ENCODE measurements at regions not wholly inside any gene's neighbourhood (a gene's known extent, or its start where the extent isn't known, plus 50 kb on each side); places are given as distances from the start of the nearest gene placed in this dataset.
A peak's percentile ranks its signal among the peaks of the same experiment; 100 is the strongest.

DNA sequence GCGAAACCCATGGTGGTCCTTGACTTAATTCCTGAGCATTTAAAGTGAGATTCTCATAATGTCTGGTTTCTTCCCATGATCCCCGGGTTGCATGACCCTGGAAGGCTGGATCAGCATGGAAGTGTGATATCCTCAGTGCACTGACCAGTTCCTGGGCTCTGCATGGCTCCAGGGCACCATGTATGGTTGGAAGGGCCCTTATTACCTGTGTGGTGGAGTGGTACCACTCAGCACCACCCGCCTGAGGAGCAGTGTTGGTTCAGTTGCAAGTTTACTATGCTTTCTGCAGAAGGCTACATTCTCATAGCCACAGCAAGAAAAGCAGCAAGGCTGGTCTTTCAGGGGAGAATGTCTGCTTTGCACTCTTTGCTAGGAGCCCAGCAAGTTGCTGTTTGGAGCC, 325.7 kb upstream of the MKI67 start:
- Histone ChIP-seq H3K4me1 (ENCODE audit: low read length) (no peaks in the 10 kb centered on the region), H3K27ac (ENCODE audit: low read length) (no peak overlapping the region), H3K4me3 (ENCODE audit: low read length) (no peak overlapping the region), H3K4me2 (ENCODE audit: low read depth, low read length, poor library complexity, severe bottlenecking) (no peak overlapping the region), H4K20me1 (ENCODE audit: insufficient read depth, low read depth, low read length) (no peaks in the 10 kb centered on the region), H2AFZ (ENCODE audit: low read length) (no peak overlapping the region), H3K36me3 (ENCODE audit: insufficient read depth, low read length) (no peaks in the 10 kb centered on the region), H3K9me3 (ENCODE audit: low read length) (no peaks in the 10 kb centered on the region), H3K27me3 (ENCODE audit: low read length) (no peaks in the 10 kb centered on the region), H3K79me2 (ENCODE audit: low read length) (no peaks in the 10 kb centered on the region), H3K9ac (ENCODE audit: low read length) (no peak overlapping the region), H3K9me2 (replicated peaks; ENCODE audit: insufficient read depth, low read length) (no peaks in the 10 kb centered on the region)
- no peak for DNase-seq

DNA sequence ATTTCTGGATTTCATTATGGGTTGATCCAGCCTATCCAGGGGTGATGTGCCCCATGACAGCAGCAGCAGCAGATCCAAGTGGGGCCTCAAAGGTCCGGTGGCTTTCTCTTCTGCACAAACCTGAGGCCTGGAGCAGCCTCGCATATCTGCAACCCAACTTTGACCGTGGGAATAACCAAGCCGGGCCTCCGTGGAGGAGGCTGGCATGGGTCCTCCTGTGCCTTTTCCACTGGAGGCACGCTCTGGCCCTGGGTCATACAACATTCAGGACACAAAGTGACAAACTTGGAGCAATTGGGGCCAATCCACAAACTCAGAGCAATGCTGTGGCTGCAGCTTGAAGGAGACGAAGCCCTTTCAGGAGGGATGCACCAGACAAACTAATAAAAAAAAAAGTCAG, 330.0 kb upstream of the MKI67 start:
- no peak overlapping the region for H3K4me3 ChIP-seq (ENCODE audit: low read length)
- H3K9me2 ChIP-seq (replicated peaks; ENCODE audit: insufficient read depth, low read length): no peaks in the 10 kb centered on the region
- no peaks in the 10 kb centered on the region for H3K27me3 ChIP-seq (ENCODE audit: low read length)
- H3K36me3 ChIP-seq (ENCODE audit: insufficient read depth, low read length): no peaks in the 10 kb centered on the region
- H3K9ac ChIP-seq (ENCODE audit: low read length): no peak overlapping the region
- H3K27ac ChIP-seq (ENCODE audit: low read length): no peak overlapping the region
- H3K4me1 ChIP-seq (ENCODE audit: low read length): no peaks in the 10 kb centered on the region
- no peaks in the 10 kb centered on the region for H3K79me2 ChIP-seq (ENCODE audit: low read length)
- H4K20me1 ChIP-seq (ENCODE audit: insufficient read depth, low read depth, low read length): no peaks in the 10 kb centered on the region
- no peak overlapping the region for H3K4me2 ChIP-seq (ENCODE audit: low read depth, low read length, poor library complexity, severe bottlenecking)
- no peak for DNase-seq
- H2AFZ ChIP-seq (ENCODE audit: low read length): no peak overlapping the region
- no peaks in the 10 kb centered on the region for H3K9me3 ChIP-seq (ENCODE audit: low read length)

DNA sequence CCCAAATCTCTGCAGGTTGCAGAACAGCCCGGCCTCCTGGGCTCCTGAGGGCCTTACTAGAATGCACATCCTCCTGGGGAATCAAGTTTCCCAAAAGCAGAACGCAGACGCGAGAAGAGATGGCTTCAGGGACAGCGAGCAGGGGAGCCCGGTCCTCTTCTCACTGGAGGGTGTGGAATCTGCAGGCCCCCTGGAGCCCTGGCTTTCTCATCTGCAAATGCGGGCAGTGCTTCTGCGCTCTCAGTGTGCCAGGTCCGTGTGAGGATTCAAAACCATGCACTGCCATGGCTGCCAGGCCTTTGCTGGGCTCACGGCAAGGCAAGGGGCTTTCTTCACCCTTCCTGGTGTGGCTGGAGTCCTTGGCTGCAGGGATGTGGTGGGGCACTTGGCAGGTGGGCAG, 330.9 kb upstream of the MKI67 start:
- Histone ChIP-seq H3K4me2 (ENCODE audit: low read depth, low read length, poor library complexity, severe bottlenecking) (no peak overlapping the region), H3K27ac (ENCODE audit: low read length) (no peak overlapping the region), H3K9me2 (replicated peaks; ENCODE audit: insufficient read depth, low read length) (no peaks in the 10 kb centered on the region), H3K79me2 (ENCODE audit: low read length) (no peaks in the 10 kb centered on the region), H4K20me1 (ENCODE audit: insufficient read depth, low read depth, low read length) (no peaks in the 10 kb centered on the region), H3K9ac (ENCODE audit: low read length) (no peak overlapping the region), H3K9me3 (ENCODE audit: low read length) (no peaks in the 10 kb centered on the region), H3K36me3 (ENCODE audit: insufficient read depth, low read length) (no peaks in the 10 kb centered on the region), H3K4me1 (ENCODE audit: low read length) (no peaks in the 10 kb centered on the region), H2AFZ (ENCODE audit: low read length) (no peak overlapping the region), H3K27me3 (ENCODE audit: low read length) (no peaks in the 10 kb centered on the region), H3K4me3 (ENCODE audit: low read length) (no peak overlapping the region)
- DNase-seq: no peak

DNA sequence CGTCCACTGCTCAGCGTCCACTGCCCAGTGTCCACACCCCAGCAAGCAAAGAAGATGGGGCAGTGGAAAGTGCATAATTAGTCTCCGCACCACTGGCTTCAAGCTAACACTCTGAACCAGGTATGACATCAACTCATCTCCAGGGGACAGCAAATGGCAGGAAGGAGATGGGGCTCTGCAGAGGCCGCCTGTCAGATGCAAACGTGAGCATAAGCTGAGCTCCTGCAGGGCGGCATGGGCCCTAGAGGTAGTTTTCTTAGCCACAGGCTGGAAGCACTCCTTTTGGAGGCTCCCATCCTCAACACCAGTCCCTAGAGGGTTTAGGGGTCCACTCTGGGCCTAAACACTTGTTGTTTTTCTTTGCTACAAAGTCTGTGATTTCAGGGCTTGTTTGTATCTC, 335.8 kb upstream of the MKI67 start:
- Histone ChIP-seq H2AFZ (ENCODE audit: low read length) (no peak overlapping the region), H3K27me3 (ENCODE audit: low read length) (no peaks in the 10 kb centered on the region), H3K36me3 (ENCODE audit: insufficient read depth, low read length) (no peaks in the 10 kb centered on the region), H3K4me1 (ENCODE audit: low read length) (no peaks in the 10 kb centered on the region), H3K9ac (ENCODE audit: low read length) (no peak overlapping the region), H3K4me3 (ENCODE audit: low read length) (no peak overlapping the region), H4K20me1 (ENCODE audit: insufficient read depth, low read depth, low read length) (no peaks in the 10 kb centered on the region), H3K9me3 (ENCODE audit: low read length) (no peaks in the 10 kb centered on the region), H3K79me2 (ENCODE audit: low read length) (no peaks in the 10 kb centered on the region), H3K4me2 (ENCODE audit: low read depth, low read length, poor library complexity, severe bottlenecking) (no peak overlapping the region), H3K27ac (ENCODE audit: low read length) (no peak overlapping the region), H3K9me2 (replicated peaks; ENCODE audit: insufficient read depth, low read length) (no peaks in the 10 kb centered on the region)
- no peak for DNase-seq

DNA sequence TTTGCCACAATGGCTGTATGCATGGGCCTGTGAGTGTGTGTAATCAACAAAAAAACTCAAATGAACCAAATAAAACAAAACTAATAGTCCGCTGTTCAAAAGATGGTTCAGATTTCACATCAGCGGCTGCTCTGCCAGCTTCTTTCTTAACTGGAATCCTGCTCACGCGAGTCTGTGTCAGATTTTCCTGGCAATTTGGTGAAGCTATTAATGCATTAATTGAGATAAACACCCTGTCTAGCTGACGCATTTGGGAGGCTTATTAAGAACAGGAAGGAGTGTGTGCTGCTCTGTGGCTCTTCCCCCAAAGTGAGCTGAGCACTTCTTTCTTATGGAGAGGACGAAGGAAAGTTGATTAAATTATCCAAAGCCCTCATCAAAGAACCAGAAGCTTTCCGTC, 336.6 kb upstream of the MKI67 start:
- Histone ChIP-seq H3K9ac (ENCODE audit: low read length) (no peak overlapping the region), H3K9me3 (ENCODE audit: low read length) (no peaks in the 10 kb centered on the region), H3K27ac (ENCODE audit: low read length) (no peak overlapping the region), H3K4me3 (ENCODE audit: low read length) (no peak overlapping the region), H4K20me1 (ENCODE audit: insufficient read depth, low read depth, low read length) (no peaks in the 10 kb centered on the region), H3K36me3 (ENCODE audit: insufficient read depth, low read length) (no peaks in the 10 kb centered on the region), H3K4me1 (ENCODE audit: low read length) (no peaks in the 10 kb centered on the region), H3K27me3 (ENCODE audit: low read length) (no peaks in the 10 kb centered on the region), H3K79me2 (ENCODE audit: low read length) (no peaks in the 10 kb centered on the region), H3K9me2 (replicated peaks; ENCODE audit: insufficient read depth, low read length) (no peaks in the 10 kb centered on the region), H3K4me2 (ENCODE audit: low read depth, low read length, poor library complexity, severe bottlenecking) (no peak overlapping the region), H2AFZ (ENCODE audit: low read length) (no peak overlapping the region)
- no peak for DNase-seq

DNA sequence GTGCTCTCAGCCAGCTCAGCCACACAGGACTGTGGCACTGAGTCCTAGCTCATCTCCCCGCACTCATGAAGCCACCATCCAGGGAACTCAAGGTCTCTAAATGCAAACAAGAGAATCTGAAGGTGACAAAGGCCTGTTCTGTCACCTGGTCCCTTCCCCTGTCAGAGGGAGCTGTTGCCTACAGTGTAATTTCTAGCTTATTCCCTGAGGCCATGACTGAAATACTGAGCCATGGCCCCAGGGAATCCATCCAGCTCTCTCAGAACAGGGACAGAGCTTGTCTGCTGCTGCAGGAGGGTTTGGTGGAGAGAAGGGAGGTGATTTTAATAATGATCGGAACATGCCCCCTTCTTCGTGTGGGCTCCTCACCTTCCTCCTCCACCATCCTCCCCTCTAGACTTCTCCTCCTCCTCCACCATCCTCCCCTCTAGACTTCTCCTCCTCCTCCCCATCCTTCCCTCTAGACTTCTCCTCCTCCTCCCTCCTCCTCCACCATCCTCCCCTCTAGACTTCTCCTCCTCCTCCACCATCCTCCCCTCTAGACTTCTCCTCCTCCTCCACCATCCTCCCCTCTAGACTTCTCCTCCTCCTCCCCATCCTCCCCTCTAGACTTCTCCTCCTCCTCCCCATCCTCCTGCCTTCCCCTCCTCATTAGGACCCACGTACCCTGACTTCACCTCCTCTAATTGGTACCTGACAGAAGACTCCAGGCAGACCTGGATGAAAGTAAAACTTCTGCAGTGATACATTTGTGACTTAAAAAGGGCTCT, 338.0 kb upstream of the MKI67 start:
- no peaks in the 10 kb centered on the region for H4K20me1 ChIP-seq (ENCODE audit: insufficient read depth, low read depth, low read length)
- H3K4me2 ChIP-seq (ENCODE audit: low read depth, low read length, poor library complexity, severe bottlenecking): no peak overlapping the region
- H3K9me3 ChIP-seq (ENCODE audit: low read length): no peaks in the 10 kb centered on the region
- peak; percentile 84 for DNase-seq
- no peaks in the 10 kb centered on the region for H3K79me2 ChIP-seq (ENCODE audit: low read length)
- H3K4me3 ChIP-seq (ENCODE audit: low read length): no peak overlapping the region
- no peak overlapping the region for H3K27ac ChIP-seq (ENCODE audit: low read length)
- H3K9ac ChIP-seq (ENCODE audit: low read length): no peak overlapping the region
- no peak overlapping the region for H2AFZ ChIP-seq (ENCODE audit: low read length)
- H3K27me3 ChIP-seq (ENCODE audit: low read length): no peaks in the 10 kb centered on the region
- H3K9me2 ChIP-seq (replicated peaks; ENCODE audit: insufficient read depth, low read length): no peaks in the 10 kb centered on the region
- no peaks in the 10 kb centered on the region for H3K4me1 ChIP-seq (ENCODE audit: low read length)
- no peaks in the 10 kb centered on the region for H3K36me3 ChIP-seq (ENCODE audit: insufficient read depth, low read length)

DNA sequence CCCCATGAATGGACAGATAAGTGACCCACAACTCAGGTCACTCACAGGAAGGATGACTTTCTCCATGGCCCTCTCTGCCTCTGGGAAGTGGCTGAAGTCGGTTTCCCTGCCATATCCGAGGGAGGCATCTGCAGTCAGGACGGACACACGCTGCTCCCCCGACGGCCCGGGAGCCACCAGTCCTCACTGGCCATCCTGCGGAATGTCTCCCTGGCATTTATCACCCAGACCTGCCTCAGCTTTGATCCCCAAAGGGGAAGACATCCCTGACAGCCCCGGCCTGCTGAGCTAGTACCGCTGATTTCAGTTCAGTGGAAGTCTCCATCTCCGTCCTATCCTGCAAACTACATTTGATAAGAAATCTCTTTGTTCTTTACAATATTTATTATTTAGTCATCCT, 339.5 kb upstream of the MKI67 start:
- no peaks in the 10 kb centered on the region for H3K9me2 ChIP-seq (replicated peaks; ENCODE audit: insufficient read depth, low read length)
- no peak overlapping the region for H3K27ac ChIP-seq (ENCODE audit: low read length)
- H3K4me3 ChIP-seq (ENCODE audit: low read length): no peak overlapping the region
- no peak overlapping the region for H2AFZ ChIP-seq (ENCODE audit: low read length)
- H3K9ac ChIP-seq (ENCODE audit: low read length): no peak overlapping the region
- no peaks in the 10 kb centered on the region for H3K4me1 ChIP-seq (ENCODE audit: low read length)
- no peak for DNase-seq
- no peaks in the 10 kb centered on the region for H3K79me2 ChIP-seq (ENCODE audit: low read length)
- no peaks in the 10 kb centered on the region for H4K20me1 ChIP-seq (ENCODE audit: insufficient read depth, low read depth, low read length)
- no peaks in the 10 kb centered on the region for H3K36me3 ChIP-seq (ENCODE audit: insufficient read depth, low read length)
- H3K9me3 ChIP-seq (ENCODE audit: low read length): no peaks in the 10 kb centered on the region
- no peaks in the 10 kb centered on the region for H3K27me3 ChIP-seq (ENCODE audit: low read length)
- no peak overlapping the region for H3K4me2 ChIP-seq (ENCODE audit: low read depth, low read length, poor library complexity, severe bottlenecking)

DNA sequence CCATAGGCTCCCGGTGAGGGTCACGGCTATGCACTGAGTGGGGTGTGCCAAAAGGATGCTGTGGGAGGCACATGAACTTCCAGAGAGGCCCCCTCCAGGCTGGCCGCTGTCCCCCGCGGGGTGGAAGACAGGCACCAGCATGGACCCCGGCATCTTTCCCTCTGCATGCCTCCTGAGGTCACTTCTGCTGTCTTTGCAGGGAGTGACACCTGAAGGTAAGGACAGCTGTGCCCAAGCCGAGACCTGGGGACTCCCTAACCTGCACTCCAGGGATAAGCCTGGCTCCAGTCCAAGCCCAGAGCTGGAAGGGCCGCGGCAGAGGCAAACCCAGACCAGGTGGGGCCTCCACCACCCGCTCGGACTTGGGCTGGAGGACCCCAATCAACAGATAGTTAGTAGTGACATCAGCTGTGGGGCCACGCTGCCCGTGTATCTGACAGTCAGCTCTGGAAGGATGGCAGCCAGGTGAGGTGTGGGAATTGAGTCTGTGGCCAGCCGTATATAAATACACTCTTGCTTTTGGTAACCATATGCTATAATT, 340.7 kb upstream of the MKI67 start:
- H3K9me2 ChIP-seq (replicated peaks; ENCODE audit: insufficient read depth, low read length): no peaks in the 10 kb centered on the region
- no peaks in the 10 kb centered on the region for H3K27me3 ChIP-seq (ENCODE audit: low read length)
- no peaks in the 10 kb centered on the region for H3K9me3 ChIP-seq (ENCODE audit: low read length)
- H4K20me1 ChIP-seq (ENCODE audit: insufficient read depth, low read depth, low read length): no peaks in the 10 kb centered on the region
- no peaks in the 10 kb centered on the region for H3K36me3 ChIP-seq (ENCODE audit: insufficient read depth, low read length)
- no peak overlapping the region for H3K4me2 ChIP-seq (ENCODE audit: low read depth, low read length, poor library complexity, severe bottlenecking)
- no peaks in the 10 kb centered on the region for H3K79me2 ChIP-seq (ENCODE audit: low read length)
- H3K27ac ChIP-seq (ENCODE audit: low read length): no peak overlapping the region
- H3K9ac ChIP-seq (ENCODE audit: low read length): no peak overlapping the region
- H3K4me3 ChIP-seq (ENCODE audit: low read length): no peak overlapping the region
- H2AFZ ChIP-seq (ENCODE audit: low read length): no peak overlapping the region
- H3K4me1 ChIP-seq (ENCODE audit: low read length): no peaks in the 10 kb centered on the region
- no peak for DNase-seq
